Motor neuron (in vitro differentiated cells): ENCODE measurements at regions not wholly inside any gene's neighbourhood (a gene's known extent, or its start where the extent isn't known, plus 50 kb on each side); places are given as distances from the start of the nearest gene placed in this dataset.
"Not testable (repeated sequence)": the region's sequence is repeated elsewhere in the genome, so short reads cannot be mapped to it uniquely, and the experiment has no call there.

Experiments
- ATAC-seq, 8 experiments: fragments of 200-7000 bp; cut with Tn5 transposase; replicated peaks in 6 of 8; 2 replicates each; pipeline ENCODE4 v1.8.0; 2021; ENCODE audit warnings: mild to moderate bottlenecking in 8 of 8, moderate library complexity in 8 of 8
- H3K27ac ChIP-seq, 2 donors: fragments of 250-450 bp; sonication (Bioruptor Pico); 2 replicates each; pipeline ENCODE4 v1.9.0; 2021; ENCODE audit warnings: antibody characterized with exemption in 2 of 2, mild to moderate bottlenecking in 2 of 2, moderate library complexity in 1 of 2
- H3K4me1 ChIP-seq, 2 donors: fragments of 250-450 bp; sonication (Bioruptor Pico); replicated peaks in 1 of 2; 2 replicates each; pipeline ENCODE4 v1.6.1; 2021; ENCODE audit warnings: antibody characterized with exemption in 2 of 2, mild to moderate bottlenecking in 2 of 2, moderate library complexity in 1 of 2
- H3K4me3 ChIP-seq, 5 donors: fragments of 250-450 bp; sonication (Bioruptor Pico); 2 replicates each; pipeline ENCODE4 v1.9.0; 2021; ENCODE audit warnings: antibody characterized with exemption in 5 of 5, mild to moderate bottlenecking in 5 of 5, moderate library complexity in 4 of 5
- WGBS, 10 experiments: fragments of 450-650 bp; shearing (Covaris generic); methylation state at CpG; one replicate each; pipeline ENCODE4 v1.0.0; 2022; 5-methylcytosine and 5-hydroxymethylcytosine counted together
- in situ Hi-C, 9 experiments: fragments of 400-800 bp; cut with MboI; loops; one replicate each; pipeline ENCODE4 v1.15.0; 2021; ENCODE audit warnings: low sequenced_read_pairs in 9 of 9, low pct_unique_long_range_greater_than_20kb in 2 of 9; ENCODE audit not compliant: unreplicated experiment in 9 of 9

GRCh38 chr5:68026092-68026885 lies 189.3 kb upstream of the PIK3R1 start:
- no peaks in the 10 kb centered on the region for H3K4me1 ChIP-seq
- in situ Hi-C loops = no loop called here
- WGBS, 10 experiments = 80 to 100% (median 100%) methylated on average over 1 of the region's 1 CpG; no CpG with 5 or more reads in 2 of the 10 experiments
- H3K27ac ChIP-seq = no peak overlapping the region
- H3K4me3 ChIP-seq = no peak overlapping the region
- no peak for ATAC-seq

DNA sequence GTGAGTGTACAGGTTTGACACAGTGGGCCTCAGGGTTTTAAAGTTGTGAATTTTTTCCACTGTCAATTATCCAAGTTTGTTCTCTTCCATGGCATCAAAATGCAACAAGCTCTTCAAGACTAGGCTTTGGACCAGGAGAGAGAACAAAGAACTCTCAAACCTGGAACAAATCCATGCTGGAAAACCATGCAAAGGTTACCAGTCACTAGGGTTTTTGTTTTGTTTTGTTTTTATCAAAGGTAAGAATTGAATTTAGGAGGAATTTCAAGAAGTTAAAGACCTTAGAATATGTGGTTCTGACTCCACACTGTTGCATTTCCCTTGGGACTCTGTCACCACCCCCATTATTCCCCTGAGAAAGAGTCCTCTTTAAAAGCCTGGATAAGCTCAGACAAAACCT lies 191.1 kb upstream of the PIK3R1 start:
- H3K4me1 ChIP-seq = no peaks in the 10 kb centered on the region
- no peak overlapping the region for H3K27ac ChIP-seq
- in situ Hi-C loops = loop anchor here in 1 of 9 experiments (25.0 kb wide), 1 partner anchor 238 kb away; no protein-coding TSS in a partner anchor
- H3K4me3 ChIP-seq = no peak overlapping the region
- no peak for ATAC-seq

DNA sequence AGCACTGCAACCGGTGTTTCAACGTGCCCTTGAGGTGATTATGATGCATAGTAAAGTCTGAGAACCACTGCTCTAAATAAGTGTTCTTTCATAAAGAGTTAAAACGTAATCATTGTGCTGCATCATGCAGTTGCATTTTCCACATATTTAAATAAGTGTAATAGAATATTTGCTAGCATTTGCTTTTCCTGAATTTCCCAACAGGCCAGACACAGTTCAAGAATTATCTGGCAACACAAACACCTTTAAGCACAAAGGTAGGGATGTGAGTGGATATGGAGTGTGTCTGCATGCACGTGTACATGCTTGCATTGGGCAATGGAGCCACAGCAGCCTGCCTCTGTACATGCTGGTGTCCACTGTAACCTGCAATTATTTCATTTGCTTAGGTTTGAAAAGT lies 193.6 kb upstream of the PIK3R1 start:
- peak in 3 of 8 experiments; percentile 61 to 76 (median 61) for ATAC-seq
- Histone ChIP-seq H3K4me3 (no peak overlapping the region), H3K4me1 (no peaks in the 10 kb centered on the region), H3K27ac (no peak overlapping the region)
- in situ Hi-C loops = loop anchor here in 1 of 9 experiments (25.0 kb wide), 1 partner anchor 240 kb away; no protein-coding TSS in a partner anchor
- 20 to 100% (median 59%) methylated on average over 1 to 4 of the region's 4 CpGs; no CpG with 5 or more reads in 4 of the 10 experiments for WGBS, 10 experiments

- WGBS, 10 experiments = 34 to 100% (median 93%) methylated on average over 1 to 2 of the region's 2 CpGs; no CpG with 5 or more reads in 3 of the 10 experiments
- no peak overlapping the region for H3K4me3 ChIP-seq
- H3K4me1 ChIP-seq = no peaks in the 10 kb centered on the region
- in situ Hi-C loops = loop anchor here in 1 of 9 experiments (25.0 kb wide), 1 partner anchor 241 kb away; no protein-coding TSS in a partner anchor
- ATAC-seq = no peak
- H3K27ac ChIP-seq = no peak overlapping the region
Observed at GRCh38 chr5:68021227-68021626, 194.3 kb upstream of the PIK3R1 start.

DNA sequence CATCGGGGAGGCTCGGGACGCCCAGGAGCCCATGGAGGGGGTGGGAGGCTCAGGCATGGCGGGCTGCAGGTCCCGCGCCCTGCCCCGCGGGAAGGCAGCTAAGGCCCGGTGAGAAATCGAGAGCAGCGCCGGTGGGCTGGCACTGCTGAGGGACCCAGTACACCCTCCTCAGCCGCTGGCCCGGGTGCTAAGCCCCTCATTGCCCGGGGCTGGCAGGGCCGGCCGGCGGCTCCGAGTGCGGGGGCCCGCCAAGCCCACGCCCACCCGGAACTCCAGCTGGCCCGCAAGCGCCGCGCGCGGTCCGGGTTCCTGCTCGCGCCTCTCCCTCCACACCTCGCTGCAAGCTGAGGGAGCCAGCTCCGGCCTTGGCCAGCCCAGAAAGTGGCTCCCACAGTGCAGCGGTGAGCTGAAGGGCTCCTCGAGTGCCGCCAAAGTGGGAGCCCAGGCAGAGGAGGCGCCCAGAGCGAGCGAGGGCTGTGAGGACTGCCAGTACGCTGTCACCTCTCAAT lies 195.0 kb upstream of the PIK3R1 start:
- ATAC-seq = not testable (repeated sequence)
- 98 to 100% (median 100%) methylated on average over 1 to 5 of the region's 41 CpGs; no CpG with 5 or more reads in 7 of the 10 experiments for WGBS, 10 experiments

DNA sequence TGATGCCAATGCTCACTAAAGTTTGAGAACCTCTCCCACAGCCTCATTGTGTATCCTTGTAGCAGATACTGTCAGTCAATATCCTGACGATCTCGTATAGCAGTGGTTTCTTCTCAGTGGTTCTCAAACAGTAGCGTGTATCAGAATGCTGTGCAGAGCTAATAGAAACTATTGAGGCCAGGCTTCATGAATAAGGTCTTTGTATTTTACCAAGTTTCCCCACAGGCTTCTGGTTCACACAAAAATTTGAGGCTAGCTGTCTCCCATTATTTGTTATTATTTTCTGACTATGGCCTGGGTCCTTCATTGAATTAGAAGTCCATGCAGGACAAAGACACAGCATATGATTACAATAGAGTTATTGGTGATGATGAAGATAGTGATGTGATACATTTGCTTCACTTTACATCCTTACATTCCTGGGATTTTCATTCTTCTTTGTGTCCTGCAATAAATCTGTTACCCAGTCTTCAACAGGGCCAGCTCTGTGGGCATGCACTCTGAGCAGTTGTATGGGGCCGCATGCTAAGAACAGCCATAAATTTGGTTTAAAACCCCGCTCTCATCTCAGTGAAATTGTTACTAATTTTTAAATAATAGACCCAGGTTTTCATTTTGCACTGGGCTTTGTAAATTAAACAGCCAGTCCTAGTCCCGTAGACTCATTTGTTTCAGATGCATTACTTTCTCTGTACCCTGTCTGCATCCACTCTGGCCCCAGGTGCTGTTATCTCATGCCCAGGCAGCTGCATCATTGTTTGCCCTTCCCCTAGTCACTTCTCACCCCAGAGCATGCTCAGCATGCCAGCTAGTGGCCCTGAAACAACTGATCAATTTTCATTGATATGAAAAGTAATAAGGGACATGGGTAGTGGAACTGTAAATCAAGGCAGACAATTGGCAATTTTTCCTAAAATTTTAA lies 199.9 kb upstream of the PIK3R1 start:
- WGBS, 10 experiments = 45 to 97% (median 76%) methylated on average over 1 to 6 of the region's 6 CpGs; no CpG with 5 or more reads in 2 of the 10 experiments
- in situ Hi-C loops = loop anchor here in 1 of 9 experiments (25.0 kb wide), 1 partner anchor 247 kb away; no protein-coding TSS in a partner anchor
- ATAC-seq = peak in 3 of 8 experiments; percentile 57 to 81 (median 60)
- peaks cover 0 to 5% of the 10 kb centered on the region in 2 donors for H3K4me1 ChIP-seq
- no peak overlapping the region for H3K27ac ChIP-seq
- no peak overlapping the region for H3K4me3 ChIP-seq

More for the DNA sequence above, 195.0 kb upstream of the PIK3R1 start:
- not testable (repeated sequence) for H3K27ac ChIP-seq, H3K4me1 ChIP-seq, H3K4me3 ChIP-seq
- in situ Hi-C loops = loop anchor here in 1 of 9 experiments (25.0 kb wide), 1 partner anchor 242 kb away; no protein-coding TSS in a partner anchor

DNA sequence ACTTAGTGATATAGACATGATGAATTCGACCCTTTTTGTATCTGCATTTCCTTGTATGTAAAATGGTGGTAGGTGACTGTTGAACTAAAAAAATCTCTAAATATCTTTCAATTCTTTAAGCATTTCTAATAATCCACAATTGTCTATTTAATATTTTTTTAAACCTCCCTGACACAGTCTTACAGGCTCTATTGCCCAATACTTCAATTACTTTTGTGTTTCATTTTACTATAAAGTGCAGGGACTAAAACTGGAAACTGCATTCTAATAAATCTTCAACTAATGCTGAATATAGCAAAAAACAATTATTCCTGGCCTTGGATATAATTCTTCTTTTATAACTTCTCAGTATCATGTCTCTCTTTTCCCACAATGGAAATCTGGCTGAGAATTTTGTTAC lies 202.7 kb upstream of the PIK3R1 start:
- peaks cover 0 to 5% of the 10 kb centered on the region in 2 donors for H3K4me1 ChIP-seq
- no peak overlapping the region for H3K4me3 ChIP-seq
- in situ Hi-C loops = loop anchor here in 1 of 9 experiments (25.0 kb wide), 1 partner anchor 249 kb away; no protein-coding TSS in a partner anchor
- WGBS, 10 experiments = 25 to 100% (median 85%) methylated on average over 1 of the region's 1 CpG; no CpG with 5 or more reads in 4 of the 10 experiments
- no peak for ATAC-seq
- H3K27ac ChIP-seq = no peak overlapping the region

DNA sequence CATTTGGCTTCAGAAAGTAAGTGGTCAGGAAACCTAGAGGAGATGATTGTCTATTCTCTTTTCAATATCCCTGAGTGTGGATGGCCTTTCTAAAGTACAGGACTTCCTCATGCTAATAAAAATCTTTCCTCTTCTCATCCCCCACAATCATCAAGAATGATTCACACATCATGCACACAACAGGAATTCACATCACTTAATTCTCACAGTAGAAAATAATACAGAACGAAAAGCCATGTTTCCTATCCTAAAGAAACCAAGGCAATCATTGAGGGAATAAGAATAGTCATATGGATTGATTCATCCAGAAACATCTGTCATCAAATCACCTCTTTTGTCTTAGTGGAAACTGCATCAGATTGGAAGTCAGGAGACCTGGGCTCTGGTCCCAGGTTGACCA lies 203.1 kb upstream of the PIK3R1 start:
- no peak overlapping the region for H3K4me3 ChIP-seq
- 0 to 80% (median 10%) methylated on average over 1 of the region's 1 CpG; no CpG with 5 or more reads in 6 of the 10 experiments for WGBS, 10 experiments
- H3K4me1 ChIP-seq = peaks cover 0 to 5% of the 10 kb centered on the region in 2 donors
- ATAC-seq = no peak
- in situ Hi-C loops = loop anchor here in 1 of 9 experiments (25.0 kb wide), 1 partner anchor 250 kb away; no protein-coding TSS in a partner anchor
- H3K27ac ChIP-seq = no peak overlapping the region

DNA sequence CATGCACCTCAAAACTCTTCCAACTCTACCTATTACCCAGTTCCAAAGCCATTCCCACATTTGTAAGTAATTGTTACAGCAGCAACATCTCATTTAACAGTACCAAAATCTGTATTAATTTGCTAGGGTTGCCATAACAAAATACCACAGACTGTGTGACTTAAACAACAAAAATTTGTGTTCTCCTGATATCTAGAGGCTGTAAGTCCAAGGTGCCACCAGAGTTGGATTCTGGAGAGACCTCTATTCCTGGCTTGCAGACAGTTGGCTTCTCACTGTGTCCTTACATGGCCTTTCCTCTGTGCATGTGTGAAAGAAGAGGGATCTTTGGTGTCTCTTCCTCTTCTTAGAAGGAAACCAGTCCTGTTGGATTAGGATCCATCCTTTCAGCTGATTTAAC lies 203.8 kb upstream of the PIK3R1 start:
- peaks cover 0 to 5% of the 10 kb centered on the region in 2 donors for H3K4me1 ChIP-seq
- H3K27ac ChIP-seq = no peak overlapping the region
- no peak for ATAC-seq
- in situ Hi-C loops = loop anchor here in 1 of 9 experiments (25.0 kb wide), 1 partner anchor 250 kb away; no protein-coding TSS in a partner anchor
- no peak overlapping the region for H3K4me3 ChIP-seq

- ATAC-seq = no peak
- in situ Hi-C loops = loop anchor here in 1 of 9 experiments (25.0 kb wide), 1 partner anchor 251 kb away; no protein-coding TSS in a partner anchor
- WGBS, 10 experiments = 76 to 100% (median 96%) methylated on average over 1 to 2 of the region's 2 CpGs
Observed at GRCh38 chr5:68011259-68011760, 204.2 kb upstream of the PIK3R1 start.

GRCh38 chr5:68010740-68011139 lies 204.8 kb upstream of the PIK3R1 start:
- no peak for ATAC-seq
- WGBS, 10 experiments = 40 to 100% (median 92%) methylated on average over 1 to 2 of the region's 2 CpGs; no CpG with 5 or more reads in 3 of the 10 experiments
- Histone ChIP-seq H3K4me1 (peaks cover 0 to 3% of the 10 kb centered on the region in 2 donors), H3K4me3 (no peak overlapping the region), H3K27ac (no peak overlapping the region)
- in situ Hi-C loops = loop anchor here in 1 of 9 experiments (25.0 kb wide), 1 partner anchor 252 kb away; no protein-coding TSS in a partner anchor

More at GRCh38 chr5:68011259-68011760, 204.2 kb upstream of the PIK3R1 start:
- no peak overlapping the region for H3K4me3 ChIP-seq
- H3K27ac ChIP-seq = no peak overlapping the region
- peaks cover 0 to 5% of the 10 kb centered on the region in 2 donors for H3K4me1 ChIP-seq

GRCh38 chr5:68007451-68007850 lies 208.1 kb upstream of the PIK3R1 start:
- Histone ChIP-seq H3K4me1 (no peaks in the 10 kb centered on the region), H3K27ac (no peak overlapping the region), H3K4me3 (no peak overlapping the region)
- peak in 2 of 8 experiments; percentile 34 to 47 for ATAC-seq
- 44 to 100% (median 63%) methylated on average over 1 to 3 of the region's 3 CpGs for WGBS, 10 experiments
- in situ Hi-C loops = loop anchor here in 1 of 9 experiments (25.0 kb wide), 1 partner anchor 255 kb away; no protein-coding TSS in a partner anchor
